Lower leg skin (tissue), 4 donors: ENCODE measurements at regions not wholly inside any gene's neighbourhood (a gene's known extent, or its start where the extent isn't known, plus 50 kb on each side); places are given as distances from the start of the nearest gene placed in this dataset.
A peak's percentile ranks its signal among the peaks of the same experiment; 100 is the strongest.

Source experiments
- DNase-seq, 2 donors: peaks; one replicate each; pipeline ENCODE4 v3.0.0-alpha.2; 2019; ENCODE audit warnings: low spot score in 2 of 2
- H3K4me3 ChIP-seq: fragments of 200-600 bp; sonication (generic); 2 replicates; pipeline ENCODE4 v1.5.1; 2017; ENCODE audit warnings: mild to moderate bottlenecking, low read depth; ENCODE audit not compliant: poor library complexity, severe bottlenecking
- POLR2A ChIP-seq, 2 donors: fragments of 450-650 bp; IDR thresholded peaks; one replicate each; pipeline ENCODE4 v1.6.1; 2016 to 2017; ENCODE audit warnings: antibody characterized with exemption in 2 of 2, mild to moderate bottlenecking in 1 of 2, moderate library complexity in 1 of 2
- WGBS, 2 donors: methylation state at CpG; one replicate each; pipeline ENCODE4 v1.1.5; 2018; 5-methylcytosine and 5-hydroxymethylcytosine counted together
- intact Hi-C: fragments of 100-400 bp; cut with DNase I; formaldehyde crosslinking; loops from one replicate; pipeline ENCODE4 v1.15.0; 2023; ENCODE audit warnings: low total_unique reads
- TF ChIP-seq, protein P1 (sequence below), 3 donors: fragments of 450-650 bp; IDR thresholded peaks; one replicate each; pipeline ENCODE4 v1.5.1; 2016; ENCODE audit warnings: antibody characterized with exemption in 3 of 3, mild to moderate bottlenecking in 3 of 3, moderate library complexity in 2 of 3

DNA sequence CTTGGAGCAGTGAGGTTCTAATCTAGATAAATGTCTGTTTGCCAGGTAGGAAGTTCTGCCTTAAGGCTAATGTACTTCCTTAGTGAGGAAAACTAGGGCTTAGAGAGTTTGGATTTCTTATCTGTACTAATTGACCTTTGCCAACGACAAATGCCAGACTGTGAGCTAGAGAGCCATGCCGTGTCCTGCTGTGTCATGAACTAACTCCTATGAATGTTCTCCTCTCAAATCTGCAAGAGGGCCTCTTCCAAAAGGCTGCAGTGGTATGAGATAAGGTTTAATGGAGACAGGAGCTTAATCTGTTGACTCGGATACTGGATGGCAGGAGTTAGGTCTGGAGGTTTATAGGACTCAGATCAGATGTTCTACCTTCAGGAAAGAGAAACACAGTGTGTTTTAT lies 524.9 kb downstream of the NTRK3 start:
- intact Hi-C loops: no loop called here
- TF ChIP-seq POLR2A (IDR thresholded peaks at IDR 0.05): no peak
- TF ChIP-seq, protein P1, sequence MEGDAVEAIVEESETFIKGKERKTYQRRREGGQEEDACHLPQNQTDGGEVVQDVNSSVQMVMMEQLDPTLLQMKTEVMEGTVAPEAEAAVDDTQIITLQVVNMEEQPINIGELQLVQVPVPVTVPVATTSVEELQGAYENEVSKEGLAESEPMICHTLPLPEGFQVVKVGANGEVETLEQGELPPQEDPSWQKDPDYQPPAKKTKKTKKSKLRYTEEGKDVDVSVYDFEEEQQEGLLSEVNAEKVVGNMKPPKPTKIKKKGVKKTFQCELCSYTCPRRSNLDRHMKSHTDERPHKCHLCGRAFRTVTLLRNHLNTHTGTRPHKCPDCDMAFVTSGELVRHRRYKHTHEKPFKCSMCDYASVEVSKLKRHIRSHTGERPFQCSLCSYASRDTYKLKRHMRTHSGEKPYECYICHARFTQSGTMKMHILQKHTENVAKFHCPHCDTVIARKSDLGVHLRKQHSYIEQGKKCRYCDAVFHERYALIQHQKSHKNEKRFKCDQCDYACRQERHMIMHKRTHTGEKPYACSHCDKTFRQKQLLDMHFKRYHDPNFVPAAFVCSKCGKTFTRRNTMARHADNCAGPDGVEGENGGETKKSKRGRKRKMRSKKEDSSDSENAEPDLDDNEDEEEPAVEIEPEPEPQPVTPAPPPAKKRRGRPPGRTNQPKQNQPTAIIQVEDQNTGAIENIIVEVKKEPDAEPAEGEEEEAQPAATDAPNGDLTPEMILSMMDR (IDR thresholded peaks at IDR 0.05): no peak
- no peak overlapping the region for H3K4me3 ChIP-seq
- 54 to 61% methylated on average over 3 of the region's 3 CpGs for WGBS, 2 donors
- DNase-seq: peak in 1 of 2 donors; percentile 28

DNA sequence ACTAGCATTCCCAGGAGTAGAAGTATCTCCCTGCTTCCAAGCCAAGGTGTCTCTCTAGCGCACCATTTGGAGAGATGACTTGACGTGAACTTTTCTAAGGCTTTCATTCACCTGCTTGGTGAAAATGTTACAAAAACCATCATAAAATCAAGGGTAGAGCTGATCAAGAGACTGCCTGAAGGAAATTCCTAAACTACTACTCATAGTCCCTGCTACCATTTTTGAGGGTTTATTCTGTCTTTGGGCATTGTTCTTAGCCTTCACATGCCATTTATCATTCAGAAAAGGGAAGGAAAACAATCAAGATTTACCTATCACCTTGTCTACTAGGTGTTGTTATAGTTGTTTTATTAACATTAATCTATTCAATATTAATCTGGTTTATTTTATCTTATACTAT lies 525.8 kb downstream of the NTRK3 start:
- H3K4me3 ChIP-seq: no peak overlapping the region
- TF ChIP-seq, protein P1 (IDR thresholded peaks at IDR 0.05): no peak
- no peak for TF ChIP-seq POLR2A (IDR thresholded peaks at IDR 0.05)
- intact Hi-C loops: no loop called here
- no peak for DNase-seq
- 90 to 95% methylated on average over 2 of the region's 2 CpGs for WGBS, 2 donors

DNA sequence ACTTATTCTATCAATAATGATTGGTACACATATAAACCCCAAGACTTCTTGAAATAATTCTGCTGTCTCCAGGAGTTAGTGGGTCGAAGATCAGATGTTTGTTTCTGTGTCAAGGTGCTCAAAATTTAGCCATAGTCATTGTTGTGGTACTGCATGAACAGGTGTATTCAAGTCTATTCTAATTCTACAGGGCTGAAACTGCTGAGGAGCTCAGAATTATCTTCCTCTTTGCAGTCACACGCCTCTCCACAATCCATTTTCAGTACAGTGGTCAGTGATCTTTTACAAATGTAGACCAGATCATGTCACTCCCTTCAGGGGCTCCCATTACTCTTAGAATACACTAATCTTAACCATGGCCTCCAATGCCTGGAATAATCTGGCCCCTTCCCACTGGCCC lies 527.5 kb downstream of the NTRK3 start:
- intact Hi-C loops: no loop called here
- WGBS, 2 donors: 68 to 83% methylated on average over 2 of the region's 2 CpGs
- H3K4me3 ChIP-seq: no peak overlapping the region
- TF ChIP-seq, protein P1 (IDR thresholded peaks at IDR 0.05): no peak
- no peak for TF ChIP-seq POLR2A (IDR thresholded peaks at IDR 0.05)
- DNase-seq: no peak

DNA sequence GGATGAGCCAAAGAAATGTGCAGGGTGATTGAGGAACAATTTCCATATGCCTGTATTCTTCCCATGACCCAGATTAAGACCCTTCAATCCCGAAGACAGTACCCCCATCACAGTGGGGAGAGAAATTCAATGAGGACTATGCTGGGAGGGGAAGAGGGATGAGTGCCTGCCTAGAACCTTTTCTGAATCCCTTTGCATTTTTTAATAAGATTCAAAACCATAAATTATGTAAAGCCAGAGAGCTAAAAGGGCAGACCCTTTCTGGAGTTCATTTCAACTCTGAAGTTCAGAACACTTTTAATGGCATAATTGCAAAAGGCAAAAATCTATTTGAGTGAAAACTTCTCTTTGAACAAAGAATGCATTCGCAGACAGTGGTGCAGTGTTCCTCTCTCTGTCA lies 529.5 kb downstream of the NTRK3 start:
- intact Hi-C loops: no loop called here
- 65 to 73% methylated on average over 2 of the region's 2 CpGs for WGBS, 2 donors
- DNase-seq: no peak
- no peak overlapping the region for H3K4me3 ChIP-seq
- no peak for TF ChIP-seq POLR2A (IDR thresholded peaks at IDR 0.05)
- TF ChIP-seq, protein P1 (IDR thresholded peaks at IDR 0.05): no peak

DNA sequence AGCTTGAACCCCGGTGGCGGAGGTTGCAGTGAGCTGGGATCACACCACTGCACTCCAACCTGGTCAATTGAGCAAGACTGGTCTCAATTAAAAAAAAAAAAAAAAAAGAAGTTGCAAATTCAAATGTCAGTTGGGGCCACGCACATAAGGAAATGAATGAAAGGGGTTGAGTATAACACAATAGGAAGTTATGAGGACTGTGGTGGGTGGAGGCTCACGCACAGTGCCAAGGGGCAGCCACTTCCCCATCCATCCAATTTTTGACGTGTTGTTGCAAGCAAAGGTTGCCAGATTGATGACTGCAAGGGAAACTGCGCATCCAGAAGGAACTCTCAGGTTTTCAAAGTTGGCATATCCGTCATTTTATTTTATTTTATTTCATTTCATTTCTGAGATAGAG lies 532.2 kb downstream of the NTRK3 start:
- TF ChIP-seq, protein P1 (IDR thresholded peaks at IDR 0.05): no peak
- no peak for TF ChIP-seq POLR2A (IDR thresholded peaks at IDR 0.05)
- peak; percentile 34 to 69 for DNase-seq
- intact Hi-C loops: no loop called here
- H3K4me3 ChIP-seq: no peak overlapping the region
- WGBS, 2 donors: 66 to 71% methylated on average over 7 of the region's 7 CpGs

DNA sequence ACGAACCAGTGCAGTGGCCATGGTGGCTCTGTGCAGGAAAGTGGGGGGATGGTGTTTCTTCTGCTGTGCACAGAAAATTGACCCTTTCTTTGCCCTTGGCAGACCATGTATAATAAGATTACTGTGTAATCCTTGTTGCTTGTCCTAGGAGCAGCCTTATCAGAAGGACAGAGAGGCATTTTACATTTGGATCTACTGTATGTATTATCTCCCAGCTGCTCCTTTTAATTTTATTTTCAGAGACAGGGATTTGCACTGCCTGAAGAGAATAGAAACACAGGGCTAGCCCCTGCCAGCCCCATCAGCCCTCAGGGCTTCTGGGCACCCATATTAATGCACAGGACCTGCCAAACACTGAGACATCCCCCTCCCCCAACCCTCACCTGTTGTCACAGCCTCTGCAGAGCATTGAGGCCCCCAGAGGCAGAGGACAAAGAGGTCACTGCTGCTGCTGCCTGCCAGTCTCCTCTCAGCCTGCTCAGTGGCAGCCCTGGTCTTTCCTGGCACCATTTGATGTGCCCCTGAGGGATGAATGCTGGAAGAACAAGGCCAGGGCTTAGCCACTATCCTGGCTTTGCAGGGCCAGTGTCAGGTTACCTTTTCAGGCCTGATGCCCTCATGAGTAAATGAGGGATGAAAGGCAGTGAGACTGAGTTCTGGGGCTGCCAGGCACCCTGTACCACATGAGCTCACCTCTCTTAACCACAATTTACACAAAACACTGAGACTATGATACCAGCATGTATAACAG lies 533.4 kb downstream of the NTRK3 start:
- DNase-seq: peak in 1 of 2 donors; percentile 67
- intact Hi-C loops: no loop called here
- no peak overlapping the region for H3K4me3 ChIP-seq
- 63 to 71% methylated on average over 1 of the region's 1 CpG for WGBS, 2 donors
- TF ChIP-seq POLR2A (IDR thresholded peaks at IDR 0.05): no peak
- TF ChIP-seq, protein P1 (IDR thresholded peaks at IDR 0.05): no peak
